ENCODE measurements at regions not wholly inside any gene's neighbourhood (a gene's known extent, or its start where the extent isn't known, plus 50 kb on each side); places are given as distances from the start of the nearest gene placed in this dataset.

DNA sequence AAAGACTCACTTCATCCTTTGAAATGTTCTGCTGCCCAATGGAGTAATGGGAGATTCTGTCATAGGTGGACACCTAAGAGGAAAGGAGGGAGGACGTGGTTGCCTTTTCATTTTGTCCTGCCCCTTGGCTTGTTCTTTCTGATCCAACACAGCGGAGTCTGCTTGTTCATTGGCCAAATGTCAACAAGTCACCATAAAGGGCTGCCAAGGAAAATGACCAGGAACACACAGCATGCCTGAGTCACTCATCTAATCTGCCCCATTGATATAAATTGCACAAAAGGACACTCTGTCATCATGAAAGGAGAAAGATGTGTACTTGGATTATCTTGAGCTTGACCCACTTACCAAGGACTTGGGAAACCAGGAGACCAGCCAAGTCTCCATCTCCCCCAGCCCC is 422.9 kb downstream of the SETD4 start:
- DNase-seq, result peak; percentile 78

DNA sequence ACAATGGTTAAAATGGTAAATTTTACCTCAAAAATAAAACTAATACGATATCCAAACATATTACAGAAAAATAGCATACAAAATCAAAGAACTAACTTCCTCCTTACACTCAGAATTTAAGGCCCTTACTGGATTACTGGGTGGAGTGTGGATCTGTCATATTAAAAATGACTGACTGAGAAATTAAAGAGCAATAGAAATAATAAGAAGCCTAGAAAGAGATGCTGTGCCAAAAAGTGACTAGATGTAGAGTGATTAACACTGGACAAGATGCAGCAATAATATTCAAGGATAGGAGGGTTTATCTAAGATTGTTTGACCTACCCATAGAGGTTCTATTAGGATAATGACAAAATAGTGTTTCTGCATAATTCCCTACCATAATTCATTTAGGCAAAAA is 424.3 kb downstream of the SETD4 start:
- no peak for DNase-seq

- DNase-seq, result peak; percentile 98
These were observed 425.1 kb downstream of the SETD4 start for GRCh38 chr21:35635261-35635660.

GRCh38 chr21:35633501-35633900 is 426.8 kb downstream of the SETD4 start:
- DNase-seq, result no peak

- DNase-seq, result no peak
These were observed 427.6 kb downstream of the SETD4 start for GRCh38 chr21:35632711-35633110.

DNA sequence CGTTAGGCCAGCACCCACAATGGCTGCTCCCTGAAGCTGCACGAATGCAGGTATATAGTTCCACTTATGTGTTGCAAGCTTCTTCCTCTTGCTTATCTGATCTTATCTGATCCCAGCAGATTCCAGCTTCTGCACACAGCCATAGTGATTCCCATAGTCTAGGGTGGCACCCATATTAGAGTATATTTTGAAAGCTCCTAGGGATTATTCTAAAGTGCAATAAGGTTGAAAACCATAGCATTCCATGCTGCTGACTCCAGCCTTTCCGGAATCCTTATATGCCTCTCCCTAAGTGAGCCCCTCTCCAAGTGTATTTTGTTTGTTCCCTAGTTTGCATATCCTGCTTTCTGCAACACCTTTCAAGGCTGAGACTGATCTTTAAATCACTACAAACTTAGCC is 432.0 kb downstream of the SETD4 start:
- DNase-seq, result peak; percentile 56

- DNase-seq, result no peak
These were observed 432.9 kb downstream of the SETD4 start for GRCh38 chr21:35627462-35627861.

- no peak for DNase-seq
These were observed 434.8 kb downstream of the SETD4 start for GRCh38 chr21:35625576-35625975.

GRCh38 chr21:35624901-35625300 is 435.4 kb downstream of the SETD4 start:
- no peak for DNase-seq

DNA sequence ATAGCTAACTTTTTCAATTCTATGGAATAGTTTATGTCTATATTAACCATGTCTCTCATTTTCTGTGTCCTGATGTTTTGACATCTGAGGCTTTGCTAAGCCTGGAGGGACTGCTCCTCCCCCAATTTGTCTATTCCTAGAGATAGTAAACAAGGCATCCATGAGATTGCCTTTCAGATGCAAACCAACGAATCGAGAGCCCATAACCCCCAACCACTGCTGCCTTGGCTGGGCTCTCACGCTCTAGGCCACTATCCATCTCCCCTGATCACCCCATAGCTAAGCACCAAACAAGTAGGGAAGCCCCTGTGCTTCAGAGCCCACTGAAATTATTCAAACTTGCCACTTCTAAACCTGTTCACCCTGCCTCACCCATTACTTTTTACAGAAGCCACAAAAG is 437.7 kb downstream of the SETD4 start:
- DNase-seq, result no peak

- peak; percentile 92 for DNase-seq
These were observed 441.1 kb downstream of the SETD4 start for GRCh38 chr21:35619184-35619583.

DNA sequence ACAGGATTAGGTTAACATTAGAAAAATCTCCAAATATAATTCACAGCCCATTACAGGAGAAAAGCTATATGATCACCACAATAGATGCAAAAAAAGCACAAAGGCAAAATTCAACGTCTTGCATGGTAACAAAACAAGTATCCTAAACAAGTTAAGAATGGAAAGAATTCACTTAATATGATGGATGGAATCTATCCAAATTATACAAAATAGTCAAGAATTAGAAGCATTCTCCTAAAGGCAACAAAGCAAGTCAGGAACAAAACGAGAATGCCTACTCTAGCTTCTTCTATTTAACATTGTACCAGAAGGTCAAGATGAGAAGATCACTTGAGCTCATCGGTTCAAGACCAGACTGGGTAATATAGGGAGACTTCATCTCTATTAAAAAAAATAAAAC is 442.8 kb downstream of the SETD4 start:
- DNase-seq, result no peak

GRCh38 chr21:35616090-35616489 is 444.2 kb downstream of the SETD4 start:
- DNase-seq, result peak; percentile 74

GRCh38 chr21:35615325-35615724 is 445.0 kb downstream of the SETD4 start:
- no peak for DNase-seq

- DNase-seq, result peak; percentile 63
These were observed 445.9 kb downstream of the SETD4 start for GRCh38 chr21:35614396-35614921.

GRCh38 chr21:35611708-35612132 is 448.6 kb downstream of the SETD4 start:
- DNase-seq, result peak; percentile 52

DNA sequence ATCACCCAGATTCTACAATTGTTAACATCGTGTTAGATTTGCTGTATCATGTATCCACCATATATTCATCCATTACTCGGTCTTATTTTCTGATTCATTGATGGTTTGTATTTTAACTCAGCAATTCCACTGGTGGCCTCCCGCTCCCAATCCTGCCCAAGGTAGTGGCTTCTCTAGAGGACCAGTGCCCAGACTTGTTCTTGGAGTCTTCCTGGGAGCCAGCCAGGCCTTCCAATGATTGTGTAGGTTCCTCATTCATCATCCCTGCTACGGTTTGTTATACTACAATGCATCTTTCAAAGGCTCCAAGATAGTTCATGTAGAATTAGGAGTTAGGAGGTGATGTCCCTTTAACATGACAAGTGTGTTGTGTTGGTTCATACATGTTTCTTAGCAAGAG is 451.1 kb downstream of the SETD4 start:
- DNase-seq, result no peak

GRCh38 chr21:35607406-35607805 is 452.9 kb downstream of the SETD4 start:
- DNase-seq, result no peak

DNA sequence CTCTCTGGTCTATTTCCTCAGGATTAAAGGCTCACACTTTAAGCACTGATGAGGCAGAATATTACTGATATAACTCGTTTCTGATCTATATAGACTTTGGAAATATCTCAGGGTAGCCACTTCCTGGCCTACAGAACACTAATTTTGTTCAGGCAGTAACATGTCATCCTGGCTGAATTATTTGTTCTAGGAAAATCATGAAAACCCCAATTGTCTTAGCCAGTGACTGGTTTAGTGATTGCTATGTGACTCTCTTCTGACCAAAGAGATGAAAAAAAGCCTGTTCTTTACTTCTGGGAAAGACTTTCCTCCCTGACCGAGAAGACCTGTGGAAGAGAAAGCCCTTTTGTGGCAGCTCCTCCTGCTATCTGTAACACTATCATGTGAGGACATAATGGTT is 453.7 kb downstream of the SETD4 start:
- DNase-seq, result no peak

- DNase-seq, result no peak
These were observed 454.2 kb downstream of the SETD4 start for GRCh38 chr21:35606146-35606545.

GRCh38 chr21:35603494-35603893 is 456.8 kb downstream of the SETD4 start:
- no peak for DNase-seq

GRCh38 chr21:35602811-35603362 is 457.4 kb downstream of the SETD4 start:
- no peak for DNase-seq

- no peak for DNase-seq
These were observed 459.1 kb downstream of the SETD4 start for GRCh38 chr21:35601211-35601610.

- DNase-seq, result no peak
These were observed 461.2 kb downstream of the SETD4 start for GRCh38 chr21:35599164-35599563.

DNA sequence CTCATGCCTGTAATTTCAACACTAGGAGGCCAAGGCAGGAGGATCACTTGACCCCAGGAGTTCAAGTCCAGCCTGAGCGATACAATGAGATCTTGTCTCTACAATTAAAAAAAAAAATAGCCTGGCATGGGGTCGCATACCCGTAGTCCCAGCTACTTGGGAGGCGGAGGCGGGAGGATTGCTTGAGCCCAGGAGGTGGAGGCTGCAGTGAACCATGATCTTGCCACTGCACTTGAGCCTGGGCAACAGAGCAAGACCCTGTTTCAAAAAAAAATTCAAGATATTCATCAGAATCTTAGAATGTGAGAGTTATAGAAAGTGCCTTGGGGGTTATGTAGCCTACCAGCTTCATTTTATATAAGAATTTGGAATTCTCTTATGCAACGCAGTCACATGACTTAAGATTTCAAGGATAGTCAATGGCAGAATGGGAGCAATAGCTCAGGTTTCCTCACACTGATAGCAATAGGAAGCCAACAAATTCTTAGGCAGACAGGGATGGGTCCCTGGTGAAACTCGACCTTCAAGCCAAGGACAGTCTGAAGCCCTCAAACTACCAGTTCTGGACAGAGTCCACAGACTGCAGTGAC is 462.5 kb downstream of the SETD4 start:
- no peak for DNase-seq
